ENCODE measurements at regions not wholly inside any gene's neighbourhood (a gene's known extent, or its start where the extent isn't known, plus 50 kb on each side); places are given as distances from the start of the nearest gene placed in this dataset.

GRCh38 chr10:1964476-1964875, 227.2 kb upstream of the ADARB2 start:
- TF ChIP-seq CTCF (IDR thresholded peaks at IDR 0.05), result no peak
- no peak for TF ChIP-seq POLR2AphosphoS5 (IDR thresholded peaks at IDR 0.05)
